Breast epithelium (tissue), 3 donors: ENCODE measurements at regions not wholly inside any gene's neighbourhood (a gene's known extent, or its start where the extent isn't known, plus 50 kb on each side); places are given as distances from the start of the nearest gene placed in this dataset.

Source experiments
- CTCF ChIP-seq, 3 donors: fragments of 450-650 bp; IDR thresholded peaks; one replicate each; pipeline ENCODE4 v1.5.1; 2016 to 2017; ENCODE audit warnings: antibody characterized with exemption in 3 of 3, mild to moderate bottlenecking in 3 of 3, moderate library complexity in 3 of 3
- POLR2A ChIP-seq: fragments of 450-650 bp; IDR thresholded peaks from one replicate; pipeline ENCODE4 v1.6.1; 2016; ENCODE audit warnings: antibody characterized with exemption, mild to moderate bottlenecking, moderate library complexity

- TF ChIP-seq CTCF (IDR thresholded peaks at IDR 0.05), result no peak
- no peak for TF ChIP-seq POLR2A
Measured at GRCh38 chr5:107067395-107067794, 603.3 kb downstream of the EFNA5 start.
